ENCODE measurements at regions not wholly inside any gene's neighbourhood (a gene's known extent, or its start where the extent isn't known, plus 50 kb on each side); places are given as distances from the start of the nearest gene placed in this dataset.

DNA sequence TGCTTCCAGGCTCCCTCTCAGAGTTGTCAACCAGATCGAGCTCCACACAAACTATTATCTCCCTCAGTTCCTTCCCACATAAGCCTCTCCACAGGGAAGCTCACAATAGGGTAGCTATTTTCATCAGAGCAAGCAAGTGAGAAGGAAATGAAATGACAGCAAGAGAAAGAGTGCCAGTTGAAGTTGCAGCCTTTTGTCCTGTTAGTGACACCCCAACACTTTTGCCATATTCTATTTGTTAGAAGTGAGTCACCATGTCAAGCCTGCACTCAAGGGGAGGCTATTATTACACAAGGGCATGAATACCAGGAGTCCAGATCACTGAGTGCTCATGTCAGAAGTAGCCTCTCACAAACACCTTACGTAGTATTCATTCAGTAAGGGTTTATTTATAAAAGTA lies 266.3 kb upstream of the NOCT start:
- H3F3A ChIP-seq (ENCODE audit: control insufficient read depth, insufficient read depth): no peaks in the 10 kb centered on the region
- no peaks in the 10 kb centered on the region for H3K9me3 ChIP-seq (ENCODE audit: control insufficient read depth, insufficient read depth, low read length)
- H3K4me3 ChIP-seq (ENCODE audit: low read length): no peak overlapping the region
- H3K27ac ChIP-seq (ENCODE audit: low read depth, low read length): no peak overlapping the region
- H3K9me2 ChIP-seq (replicated peaks; ENCODE audit: control insufficient read depth, low read length): no peaks in the 10 kb centered on the region
- H3K79me2 ChIP-seq (ENCODE audit: control insufficient read depth, low read length): no peaks in the 10 kb centered on the region
- no peak overlapping the region for H3K4me2 ChIP-seq (ENCODE audit: low read length)
- H3K4me1 ChIP-seq (ENCODE audit: control insufficient read depth, low read length): no peaks in the 10 kb centered on the region
- H3K36me3 ChIP-seq (ENCODE audit: control insufficient read depth, low read length): no peaks in the 10 kb centered on the region
- no peaks in the 10 kb centered on the region for H3K27me3 ChIP-seq (ENCODE audit: control insufficient read depth, low read length)
- no peaks in the 10 kb centered on the region for H4K20me1 ChIP-seq (ENCODE audit: control insufficient read depth, insufficient read depth, low read depth, low read length)
- no peak for TF ChIP-seq EZH2phosphoT487 (IDR thresholded peaks at IDR 0.05; ENCODE audit: borderline replicate concordance, low read length)
- TF ChIP-seq, protein P1, sequence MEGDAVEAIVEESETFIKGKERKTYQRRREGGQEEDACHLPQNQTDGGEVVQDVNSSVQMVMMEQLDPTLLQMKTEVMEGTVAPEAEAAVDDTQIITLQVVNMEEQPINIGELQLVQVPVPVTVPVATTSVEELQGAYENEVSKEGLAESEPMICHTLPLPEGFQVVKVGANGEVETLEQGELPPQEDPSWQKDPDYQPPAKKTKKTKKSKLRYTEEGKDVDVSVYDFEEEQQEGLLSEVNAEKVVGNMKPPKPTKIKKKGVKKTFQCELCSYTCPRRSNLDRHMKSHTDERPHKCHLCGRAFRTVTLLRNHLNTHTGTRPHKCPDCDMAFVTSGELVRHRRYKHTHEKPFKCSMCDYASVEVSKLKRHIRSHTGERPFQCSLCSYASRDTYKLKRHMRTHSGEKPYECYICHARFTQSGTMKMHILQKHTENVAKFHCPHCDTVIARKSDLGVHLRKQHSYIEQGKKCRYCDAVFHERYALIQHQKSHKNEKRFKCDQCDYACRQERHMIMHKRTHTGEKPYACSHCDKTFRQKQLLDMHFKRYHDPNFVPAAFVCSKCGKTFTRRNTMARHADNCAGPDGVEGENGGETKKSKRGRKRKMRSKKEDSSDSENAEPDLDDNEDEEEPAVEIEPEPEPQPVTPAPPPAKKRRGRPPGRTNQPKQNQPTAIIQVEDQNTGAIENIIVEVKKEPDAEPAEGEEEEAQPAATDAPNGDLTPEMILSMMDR (IDR thresholded peaks at IDR 0.05; ENCODE audit: low read depth, low read length, poor library complexity, severe bottlenecking): no peak

DNA sequence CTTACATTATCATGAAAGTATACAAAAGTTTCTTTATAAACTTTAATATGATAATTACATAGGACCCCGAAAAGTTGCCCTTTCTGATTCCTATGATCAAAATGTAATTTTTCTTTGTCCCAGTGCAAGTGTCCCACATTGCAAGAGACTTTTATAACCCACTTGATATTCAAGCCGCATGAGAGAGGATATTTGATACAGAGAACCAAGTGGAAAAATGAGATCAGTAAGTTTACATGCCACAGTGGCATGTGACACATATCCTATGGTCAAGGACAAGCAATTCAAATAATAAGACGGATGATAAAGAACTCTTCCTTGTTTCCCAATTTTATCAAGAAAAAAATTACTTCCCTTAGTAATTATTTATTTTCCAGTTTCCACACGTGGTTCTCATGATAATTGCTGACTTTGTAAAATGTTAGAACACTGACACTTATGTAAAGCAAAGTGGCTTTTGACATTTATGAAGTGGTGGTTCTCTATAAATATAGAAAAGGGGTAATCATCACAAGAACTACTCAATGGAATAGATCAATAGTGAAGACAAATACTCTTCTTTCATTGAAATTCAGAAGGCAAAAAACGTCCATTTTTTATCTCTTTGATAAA lies 273.7 kb upstream of the NOCT start:
- no peaks in the 10 kb centered on the region for H3K27me3 ChIP-seq (ENCODE audit: control insufficient read depth, low read length)
- H3K4me2 ChIP-seq (ENCODE audit: low read length): no peak overlapping the region
- no peak overlapping the region for H3K4me3 ChIP-seq (ENCODE audit: low read length)
- no peaks in the 10 kb centered on the region for H3K79me2 ChIP-seq (ENCODE audit: control insufficient read depth, low read length)
- H3K9me2 ChIP-seq (replicated peaks; ENCODE audit: control insufficient read depth, low read length): no peaks in the 10 kb centered on the region
- H3K27ac ChIP-seq (ENCODE audit: low read depth, low read length): no peak overlapping the region
- no peaks in the 10 kb centered on the region for H4K20me1 ChIP-seq (ENCODE audit: control insufficient read depth, insufficient read depth, low read depth, low read length)
- TF ChIP-seq, protein P1 (IDR thresholded peaks at IDR 0.05; ENCODE audit: low read depth, low read length, poor library complexity, severe bottlenecking): no peak
- no peak for TF ChIP-seq EZH2phosphoT487 (IDR thresholded peaks at IDR 0.05; ENCODE audit: borderline replicate concordance, low read length)
- H3K9me3 ChIP-seq (ENCODE audit: control insufficient read depth, insufficient read depth, low read length): no peaks in the 10 kb centered on the region
- no peaks in the 10 kb centered on the region for H3K4me1 ChIP-seq (ENCODE audit: control insufficient read depth, low read length)
- no peaks in the 10 kb centered on the region for H3F3A ChIP-seq (ENCODE audit: control insufficient read depth, insufficient read depth)
- no peaks in the 10 kb centered on the region for H3K36me3 ChIP-seq (ENCODE audit: control insufficient read depth, low read length)

DNA sequence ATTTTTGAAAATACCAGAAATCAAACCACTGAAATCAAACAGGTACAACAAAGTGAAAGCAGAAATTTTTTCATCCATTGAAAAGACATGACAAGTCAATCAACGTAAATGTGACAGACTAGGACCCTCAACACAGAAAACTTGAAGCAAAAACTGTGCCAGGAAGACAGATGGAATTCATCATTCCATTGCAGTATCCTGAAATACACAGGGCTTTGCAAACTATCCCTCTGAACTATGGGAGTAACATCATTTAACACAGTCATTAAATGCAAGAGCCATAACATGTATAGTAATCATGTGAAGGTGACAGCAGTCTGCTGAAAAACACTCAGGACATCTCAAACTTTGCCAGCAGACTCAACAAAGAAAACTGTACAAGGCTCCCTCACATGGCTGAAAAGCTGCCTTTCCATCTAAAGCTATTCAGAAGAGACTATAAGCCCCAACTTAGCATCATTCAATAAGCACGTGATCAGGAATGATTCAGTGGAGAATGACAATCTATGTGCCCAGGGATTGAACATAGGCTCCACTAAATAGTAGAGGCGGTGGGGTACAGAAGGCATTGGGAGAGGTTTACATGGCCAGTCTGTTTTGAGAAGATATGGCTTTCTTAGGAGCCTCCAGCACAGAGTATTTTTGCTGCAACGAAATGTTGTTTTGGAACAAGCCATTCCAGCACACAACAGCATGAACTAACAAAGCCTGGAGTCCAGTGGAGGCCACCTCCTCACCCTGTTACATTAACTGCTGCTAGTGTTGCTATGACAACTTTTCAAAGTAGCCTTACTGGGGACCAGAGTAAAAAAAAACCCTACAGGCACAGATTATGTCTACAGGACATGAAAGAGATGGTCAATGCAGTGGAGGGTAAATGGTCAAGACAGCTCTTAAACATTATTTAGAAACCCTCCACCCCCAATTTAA lies 274.5 kb upstream of the NOCT start:
- no peaks in the 10 kb centered on the region for H3K36me3 ChIP-seq (ENCODE audit: control insufficient read depth, low read length)
- no peaks in the 10 kb centered on the region for H3K9me2 ChIP-seq (replicated peaks; ENCODE audit: control insufficient read depth, low read length)
- H3F3A ChIP-seq (ENCODE audit: control insufficient read depth, insufficient read depth): no peaks in the 10 kb centered on the region
- H3K27ac ChIP-seq (ENCODE audit: low read depth, low read length): no peak overlapping the region
- H3K4me3 ChIP-seq (ENCODE audit: low read length): no peak overlapping the region
- no peaks in the 10 kb centered on the region for H3K27me3 ChIP-seq (ENCODE audit: control insufficient read depth, low read length)
- H3K9me3 ChIP-seq (ENCODE audit: control insufficient read depth, insufficient read depth, low read length): no peaks in the 10 kb centered on the region
- no peak overlapping the region for H3K4me2 ChIP-seq (ENCODE audit: low read length)
- H3K4me1 ChIP-seq (ENCODE audit: control insufficient read depth, low read length): no peaks in the 10 kb centered on the region
- H3K79me2 ChIP-seq (ENCODE audit: control insufficient read depth, low read length): no peaks in the 10 kb centered on the region
- TF ChIP-seq, protein P1 (IDR thresholded peaks at IDR 0.05; ENCODE audit: low read depth, low read length, poor library complexity, severe bottlenecking): no peak
- no peak for TF ChIP-seq EZH2phosphoT487 (IDR thresholded peaks at IDR 0.05; ENCODE audit: borderline replicate concordance, low read length)
- H4K20me1 ChIP-seq (ENCODE audit: control insufficient read depth, insufficient read depth, low read depth, low read length): no peaks in the 10 kb centered on the region

Measured in DOHH2 (cell line).